ENCODE measurements at regions not wholly inside any gene's neighbourhood (a gene's known extent, or its start where the extent isn't known, plus 50 kb on each side); places are given as distances from the start of the nearest gene placed in this dataset.

- Histone ChIP-seq H3K9ac (ENCODE audit: low read length) (no peak overlapping the region), H3K79me2 (ENCODE audit: low read length) (no peaks in the 10 kb centered on the region), H3K27me3 (ENCODE audit: low read depth, low read length) (no peaks in the 10 kb centered on the region), H4K20me1 (ENCODE audit: insufficient read depth, low read length) (no peaks in the 10 kb centered on the region), H3K4me2 (ENCODE audit: low read length) (no peak overlapping the region), H2AFZ (ENCODE audit: low read depth, low read length) (no peak overlapping the region), H3K4me3 (ENCODE audit: low read length) (no peak overlapping the region), H3K27ac (ENCODE audit: low read length) (no peak overlapping the region), H3K36me3 (replicated peaks; ENCODE audit: low read depth, low read length) (no peaks in the 10 kb centered on the region), H3K9me3 (ENCODE audit: insufficient read depth, low read length) (peaks cover 3% of the 10 kb centered on the region; the same call in 1 of the 2 replicates), H3K4me1 (ENCODE audit: low read length) (no peaks in the 10 kb centered on the region)
- TF ChIP-seq CTCF (IDR thresholded peaks at IDR 0.05; ENCODE audit: low read depth, low read length) (no peak), EZH2phosphoT487 (IDR thresholded peaks at IDR 0.05; ENCODE audit: low read depth) (no peak)
These were observed 194.1 kb downstream of the NUFIP1 start for GRCh38 chr13:44795176-44795575.

GRCh38 chr13:44792096-44792495 lies 197.2 kb downstream of the NUFIP1 start:
- no peak overlapping the region for H3K4me2 ChIP-seq (ENCODE audit: low read length)
- no peak overlapping the region for H3K27ac ChIP-seq (ENCODE audit: low read length)
- peaks cover 3% of the 10 kb centered on the region; the same call in 1 of the 2 replicates for H3K9me3 ChIP-seq (ENCODE audit: insufficient read depth, low read length)
- no peaks in the 10 kb centered on the region for H4K20me1 ChIP-seq (ENCODE audit: insufficient read depth, low read length)
- H3K4me3 ChIP-seq (ENCODE audit: low read length): no peak overlapping the region
- H2AFZ ChIP-seq (ENCODE audit: low read depth, low read length): no peak overlapping the region
- H3K36me3 ChIP-seq (replicated peaks; ENCODE audit: low read depth, low read length): no peaks in the 10 kb centered on the region
- no peaks in the 10 kb centered on the region for H3K79me2 ChIP-seq (ENCODE audit: low read length)
- H3K4me1 ChIP-seq (ENCODE audit: low read length): no peaks in the 10 kb centered on the region
- H3K9ac ChIP-seq (ENCODE audit: low read length): no peak overlapping the region
- TF ChIP-seq CTCF (IDR thresholded peaks at IDR 0.05; ENCODE audit: low read depth, low read length) (no peak), EZH2phosphoT487 (IDR thresholded peaks at IDR 0.05; ENCODE audit: low read depth) (no peak)
- no peaks in the 10 kb centered on the region for H3K27me3 ChIP-seq (ENCODE audit: low read depth, low read length)

GRCh38 chr13:44790289-44790688 lies 199.0 kb downstream of the NUFIP1 start:
- Histone ChIP-seq H3K4me3 (ENCODE audit: low read length) (no peak overlapping the region), H3K4me1 (ENCODE audit: low read length) (peaks cover 4% of the 10 kb centered on the region; the same call in 1 of the 2 replicates), H2AFZ (ENCODE audit: low read depth, low read length) (no peak overlapping the region)

GRCh38 chr13:44787617-44788016 lies 201.7 kb downstream of the NUFIP1 start:
- no peak overlapping the region for H2AFZ ChIP-seq (ENCODE audit: low read depth, low read length)

More at GRCh38 chr13:44790289-44790688, 199.0 kb downstream of the NUFIP1 start:
- no peaks in the 10 kb centered on the region for H3K79me2 ChIP-seq (ENCODE audit: low read length)
- H3K27ac ChIP-seq (ENCODE audit: low read length): no peak overlapping the region
- TF ChIP-seq EZH2phosphoT487 (IDR thresholded peaks at IDR 0.05; ENCODE audit: low read depth): no peak
- no peak for TF ChIP-seq CTCF (IDR thresholded peaks at IDR 0.05; ENCODE audit: low read depth, low read length)
- no peaks in the 10 kb centered on the region for H3K36me3 ChIP-seq (replicated peaks; ENCODE audit: low read depth, low read length)
- peaks cover 3% of the 10 kb centered on the region; the same call in 1 of the 2 replicates for H3K9me3 ChIP-seq (ENCODE audit: insufficient read depth, low read length)
- no peaks in the 10 kb centered on the region for H4K20me1 ChIP-seq (ENCODE audit: insufficient read depth, low read length)
- no peaks in the 10 kb centered on the region for H3K27me3 ChIP-seq (ENCODE audit: low read depth, low read length)
- no peak overlapping the region for H3K4me2 ChIP-seq (ENCODE audit: low read length)
- no peak overlapping the region for H3K9ac ChIP-seq (ENCODE audit: low read length)

More at GRCh38 chr13:44787617-44788016, 201.7 kb downstream of the NUFIP1 start:
- Histone ChIP-seq H3K4me3 (ENCODE audit: low read length) (no peak overlapping the region), H3K27ac (ENCODE audit: low read length) (no peak overlapping the region), H3K9ac (ENCODE audit: low read length) (no peak overlapping the region), H3K27me3 (ENCODE audit: low read depth, low read length) (no peaks in the 10 kb centered on the region), H3K4me2 (ENCODE audit: low read length) (no peak overlapping the region), H4K20me1 (ENCODE audit: insufficient read depth, low read length) (no peaks in the 10 kb centered on the region), H3K79me2 (ENCODE audit: low read length) (no peaks in the 10 kb centered on the region), H3K4me1 (ENCODE audit: low read length) (peaks cover 4% of the 10 kb centered on the region; the same call in 1 of the 2 replicates), H3K36me3 (replicated peaks; ENCODE audit: low read depth, low read length) (no peaks in the 10 kb centered on the region), H3K9me3 (ENCODE audit: insufficient read depth, low read length) (no peaks in the 10 kb centered on the region)
- no peak for TF ChIP-seq CTCF (IDR thresholded peaks at IDR 0.05; ENCODE audit: low read depth, low read length)
- TF ChIP-seq EZH2phosphoT487 (IDR thresholded peaks at IDR 0.05; ENCODE audit: low read depth): no peak
